ENCODE measurements at regions not wholly inside any gene's neighbourhood (a gene's known extent, or its start where the extent isn't known, plus 50 kb on each side); places are given as distances from the start of the nearest gene placed in this dataset.

DNA sequence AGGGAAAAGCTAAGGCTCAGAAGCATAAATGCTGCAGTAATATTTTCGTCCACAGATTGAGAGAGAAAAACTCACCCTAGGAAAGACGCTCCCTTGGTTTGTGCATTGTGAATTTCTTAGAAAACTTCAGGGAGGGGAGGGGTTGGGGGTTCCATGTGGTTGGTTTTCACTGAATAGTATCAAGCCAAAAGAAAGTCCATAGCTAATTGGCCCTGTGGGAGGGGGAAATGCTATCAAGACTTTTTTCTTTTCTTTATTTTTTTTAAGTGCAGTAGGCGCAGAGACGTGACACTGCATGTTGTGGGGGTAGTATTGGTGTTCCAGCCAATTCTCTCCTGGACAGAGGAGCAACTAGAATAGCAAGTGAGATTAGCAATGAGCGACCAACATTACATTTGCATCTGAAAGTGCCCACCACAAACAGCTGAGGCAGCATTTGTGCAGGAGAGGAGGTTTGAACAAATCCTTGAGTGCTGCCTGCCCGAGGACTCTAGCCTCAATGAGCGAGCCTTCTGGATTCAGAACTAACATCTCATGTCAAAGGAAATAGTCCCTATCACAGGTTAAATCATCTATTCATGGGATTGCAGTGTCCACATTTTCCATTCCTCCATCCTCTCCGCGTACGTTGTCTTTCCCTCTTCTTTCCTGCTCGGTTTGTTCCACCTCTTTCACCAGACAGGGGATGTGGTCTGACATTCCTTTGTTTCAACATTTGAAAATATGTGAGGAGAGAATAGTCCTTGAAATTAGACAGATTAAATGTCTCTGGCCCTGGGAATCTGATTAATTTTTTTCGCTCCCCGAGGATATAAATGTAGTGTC lies 118.0 kb upstream of the MARK1 start:
- Histone ChIP-seq H3K27ac (ENCODE audit: low read length) (no peak overlapping the region), H3K27me3 (ENCODE audit: insufficient read depth, low read length, poor library complexity) (peaks cover 4% of the 10 kb centered on the region), H3K9ac (ENCODE audit: low read depth, low read length) (no peak overlapping the region), H3K4me3 (ENCODE audit: low read depth in 1 of 2, low read length in 2 of 2) (no peak overlapping the region), H3K4me2 (ENCODE audit: insufficient read depth, low read length) (no peak overlapping the region), H3K36me3 (ENCODE audit: insufficient read depth, low read length) (no peaks in the 10 kb centered on the region), H3K9me3 (ENCODE audit: insufficient read depth, low read length, severe bottlenecking) (no peaks in the 10 kb centered on the region), H4K20me1 (ENCODE audit: insufficient read depth, low read length) (no peaks in the 10 kb centered on the region), H3K4me1 (ENCODE audit: insufficient read depth, low read length) (no peaks in the 10 kb centered on the region), H3K79me2 (ENCODE audit: insufficient read depth, low read length) (no peaks in the 10 kb centered on the region), H2AFZ (ENCODE audit: low read depth, low read length) (no peak overlapping the region)
- DNase-seq (no peak), ATAC-seq (ENCODE audit: insufficient read depth, low read depth) (no peak)
- TF ChIP-seq, protein P1, sequence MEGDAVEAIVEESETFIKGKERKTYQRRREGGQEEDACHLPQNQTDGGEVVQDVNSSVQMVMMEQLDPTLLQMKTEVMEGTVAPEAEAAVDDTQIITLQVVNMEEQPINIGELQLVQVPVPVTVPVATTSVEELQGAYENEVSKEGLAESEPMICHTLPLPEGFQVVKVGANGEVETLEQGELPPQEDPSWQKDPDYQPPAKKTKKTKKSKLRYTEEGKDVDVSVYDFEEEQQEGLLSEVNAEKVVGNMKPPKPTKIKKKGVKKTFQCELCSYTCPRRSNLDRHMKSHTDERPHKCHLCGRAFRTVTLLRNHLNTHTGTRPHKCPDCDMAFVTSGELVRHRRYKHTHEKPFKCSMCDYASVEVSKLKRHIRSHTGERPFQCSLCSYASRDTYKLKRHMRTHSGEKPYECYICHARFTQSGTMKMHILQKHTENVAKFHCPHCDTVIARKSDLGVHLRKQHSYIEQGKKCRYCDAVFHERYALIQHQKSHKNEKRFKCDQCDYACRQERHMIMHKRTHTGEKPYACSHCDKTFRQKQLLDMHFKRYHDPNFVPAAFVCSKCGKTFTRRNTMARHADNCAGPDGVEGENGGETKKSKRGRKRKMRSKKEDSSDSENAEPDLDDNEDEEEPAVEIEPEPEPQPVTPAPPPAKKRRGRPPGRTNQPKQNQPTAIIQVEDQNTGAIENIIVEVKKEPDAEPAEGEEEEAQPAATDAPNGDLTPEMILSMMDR (IDR thresholded peaks at IDR 0.05; ENCODE audit: borderline replicate concordance, extremely low read depth, low read length, poor library complexity, severe bottlenecking): no peak
- TF ChIP-seq EZH2 (IDR thresholded peaks at IDR 0.05; ENCODE audit: borderline replicate concordance, low read depth, low read length, severe bottlenecking): no peak

DNA sequence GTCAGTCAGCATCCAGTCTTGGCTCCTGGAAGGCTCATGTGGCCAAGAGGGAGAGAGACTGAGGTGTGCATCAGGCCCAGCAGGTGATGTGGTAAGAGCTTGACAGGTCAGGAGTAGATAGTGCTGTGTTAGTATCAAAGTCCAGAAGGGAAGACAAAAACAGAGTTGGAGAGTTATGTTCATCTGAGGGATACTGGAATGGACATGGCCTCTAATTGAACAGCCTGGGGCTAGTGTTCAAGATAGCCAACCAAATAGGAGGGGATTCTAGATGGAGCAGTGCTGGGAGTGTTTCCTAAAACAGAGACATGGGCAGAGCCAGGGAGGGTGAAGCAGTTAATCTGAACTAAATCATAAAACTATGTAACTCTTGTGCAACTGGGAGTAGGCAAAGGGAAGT lies 120.7 kb upstream of the MARK1 start:
- Histone ChIP-seq H3K4me2 (ENCODE audit: insufficient read depth, low read length) (no peak overlapping the region), H3K36me3 (ENCODE audit: insufficient read depth, low read length) (no peaks in the 10 kb centered on the region), H4K20me1 (ENCODE audit: insufficient read depth, low read length) (no peaks in the 10 kb centered on the region), H3K27me3 (ENCODE audit: insufficient read depth, low read length, poor library complexity) (peaks cover 4% of the 10 kb centered on the region), H3K9ac (ENCODE audit: low read depth, low read length) (no peak overlapping the region), H3K9me3 (ENCODE audit: insufficient read depth, low read length, severe bottlenecking) (no peaks in the 10 kb centered on the region), H2AFZ (ENCODE audit: low read depth, low read length) (no peak overlapping the region), H3K4me1 (ENCODE audit: insufficient read depth, low read length) (no peaks in the 10 kb centered on the region), H3K4me3 (ENCODE audit: low read depth in 1 of 2, low read length in 2 of 2) (no peak overlapping the region), H3K79me2 (ENCODE audit: insufficient read depth, low read length) (no peaks in the 10 kb centered on the region), H3K27ac (ENCODE audit: low read length) (no peak overlapping the region)
- DNase-seq (no peak), ATAC-seq (ENCODE audit: insufficient read depth, low read depth) (no peak)
- no peak for TF ChIP-seq EZH2 (IDR thresholded peaks at IDR 0.05; ENCODE audit: borderline replicate concordance, low read depth, low read length, severe bottlenecking)
- TF ChIP-seq, protein P1 (IDR thresholded peaks at IDR 0.05; ENCODE audit: borderline replicate concordance, extremely low read depth, low read length, poor library complexity, severe bottlenecking): no peak

DNA sequence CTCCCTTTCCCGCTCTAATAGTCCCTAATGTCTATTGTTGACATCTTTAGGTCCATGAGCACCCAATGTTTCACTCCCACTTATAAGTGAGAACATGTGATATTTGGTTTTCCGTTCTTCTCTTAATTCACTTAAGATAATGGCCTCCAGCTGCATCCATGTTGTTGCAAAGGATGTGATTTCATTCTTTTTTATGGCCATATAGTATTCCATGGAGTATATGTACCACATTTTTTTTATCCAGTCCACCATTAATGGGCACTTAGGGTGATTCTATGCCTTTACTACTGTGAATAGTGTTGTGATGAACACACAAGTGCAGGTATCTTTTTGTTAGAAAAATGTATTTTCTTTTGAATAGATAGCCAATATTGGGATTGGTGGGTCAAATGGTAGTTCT lies 126.0 kb upstream of the RAB3GAP2 start:
- DNase-seq: no peak
- H3K79me2 ChIP-seq (ENCODE audit: insufficient read depth, low read length): no peaks in the 10 kb centered on the region

More for the DNA sequence above, 126.0 kb upstream of the RAB3GAP2 start:
- H4K20me1 ChIP-seq (ENCODE audit: insufficient read depth, low read length): no peaks in the 10 kb centered on the region
- no peak overlapping the region for H2AFZ ChIP-seq (ENCODE audit: low read depth, low read length)
- H3K4me3 ChIP-seq (ENCODE audit: low read depth in 1 of 2, low read length in 2 of 2): no peak overlapping the region
- H3K9ac ChIP-seq (ENCODE audit: low read depth, low read length): no peak overlapping the region
- no peak for ATAC-seq (ENCODE audit: insufficient read depth, low read depth)
- no peak overlapping the region for H3K27ac ChIP-seq (ENCODE audit: low read length)
- no peaks in the 10 kb centered on the region for H3K27me3 ChIP-seq (ENCODE audit: insufficient read depth, low read length, poor library complexity)
- no peak overlapping the region for H3K4me2 ChIP-seq (ENCODE audit: insufficient read depth, low read length)
- no peaks in the 10 kb centered on the region for H3K9me3 ChIP-seq (ENCODE audit: insufficient read depth, low read length, severe bottlenecking)
- H3K4me1 ChIP-seq (ENCODE audit: insufficient read depth, low read length): no peaks in the 10 kb centered on the region
- no peaks in the 10 kb centered on the region for H3K36me3 ChIP-seq (ENCODE audit: insufficient read depth, low read length)
- TF ChIP-seq, protein P1 (IDR thresholded peaks at IDR 0.05; ENCODE audit: borderline replicate concordance, extremely low read depth, low read length, poor library complexity, severe bottlenecking): no peak
- no peak for TF ChIP-seq EZH2 (IDR thresholded peaks at IDR 0.05; ENCODE audit: borderline replicate concordance, low read depth, low read length, severe bottlenecking)
